OCI-LY1 (cell line): ENCODE measurements at regions not wholly inside any gene's neighbourhood (a gene's known extent, or its start where the extent isn't known, plus 50 kb on each side); places are given as distances from the start of the nearest gene placed in this dataset.

Experiments
- H2AFZ ChIP-seq: fragments of 200-600 bp; sonication (generic), shearing (Covaris generic); 2 replicates; pipeline ENCODE4 v1.6.0; 2014; ENCODE audit warnings: antibody characterized with exemption, mild to moderate bottlenecking, low read length
- H3F3A ChIP-seq: fragments of 200-600 bp; sonication (generic), shearing (Covaris generic); 2 replicates; pipeline ENCODE4 v1.6.0; 2014; ENCODE audit warnings: mild to moderate bottlenecking, antibody characterized with exemption, low read length, moderate library complexity; ENCODE audit not compliant: insufficient read depth
- H3K27ac ChIP-seq: fragments of 200-600 bp; sonication (generic); 2 replicates; pipeline ENCODE4 v1.5.1; 2014; ENCODE audit warnings: low read length, mixed run types, mild to moderate bottlenecking, low read depth; ENCODE audit not compliant: poor library complexity, severe bottlenecking
- H3K27me3 ChIP-seq: fragments of 200-600 bp; sonication (generic); 2 replicates; pipeline ENCODE4 v1.6.0; 2014; ENCODE audit warnings: antibody characterized with exemption, mild to moderate bottlenecking, low read length, moderate library complexity; ENCODE audit not compliant: insufficient read depth
- H3K36me3 ChIP-seq: fragments of 200-600 bp; sonication (generic); 2 replicates; pipeline ENCODE4 v1.6.1; 2014; ENCODE audit warnings: mild to moderate bottlenecking, antibody characterized with exemption, low read length, moderate library complexity, mixed read lengths; ENCODE audit not compliant: insufficient read depth
- H3K4me1 ChIP-seq: fragments of 200-600 bp; sonication (generic); 2 replicates; pipeline ENCODE4 v1.5.1; 2014; ENCODE audit warnings: mild to moderate bottlenecking, low read length, moderate library complexity; ENCODE audit not compliant: insufficient read depth, severe bottlenecking
- H3K4me2 ChIP-seq: fragments of 200-600 bp; sonication (generic), shearing (Covaris generic); 2 replicates; pipeline ENCODE4 v1.6.1; 2014; ENCODE audit warnings: low read length
- H3K4me3 ChIP-seq: fragments of 200-600 bp; sonication (generic); 2 replicates; pipeline ENCODE4 v1.5.1; 2014; ENCODE audit warnings: low read length, low read depth, mild to moderate bottlenecking, mixed read lengths; ENCODE audit not compliant: poor library complexity, severe bottlenecking
- H3K79me2 ChIP-seq: fragments of 200-600 bp; shearing (Covaris generic); 2 replicates; pipeline ENCODE4 v1.6.1; 2016; ENCODE audit warnings: mixed run types, low read length, mixed read lengths; ENCODE audit not compliant: insufficient read depth
- H3K9ac ChIP-seq: fragments of 200-600 bp; sonication (generic), shearing (Covaris generic); 2 replicates; pipeline ENCODE4 v1.6.1; 2014; ENCODE audit warnings: mild to moderate bottlenecking, low read length, mixed read lengths
- H3K9me2 ChIP-seq: fragments of 200-600 bp; sonication (generic), shearing (Covaris generic); 2 replicates; pipeline ENCODE4 v1.6.1; 2014; ENCODE audit warnings: low read depth, mild to moderate bottlenecking, low read length, mixed read lengths
- H3K9me3 ChIP-seq: fragments of 200-600 bp; shearing (Covaris generic); 2 replicates; pipeline ENCODE4 v1.6.1; 2014; ENCODE audit warnings: low read length, mixed read lengths
- H4K20me1 ChIP-seq: fragments of 200-600 bp; sonication (generic), shearing (Covaris generic); 2 replicates; pipeline ENCODE4 v1.6.0; 2016; ENCODE audit warnings: mild to moderate bottlenecking, low read length; ENCODE audit not compliant: insufficient read depth
- EZH2 ChIP-seq: fragments of 200-600 bp; sonication (generic), shearing (Covaris generic); IDR thresholded peaks from 2 replicates; pipeline ENCODE4 v1.8.0; 2017; ENCODE audit warnings: borderline replicate concordance, mixed run types, mild to moderate bottlenecking, antibody characterized with exemption, low read length, moderate library complexity, mixed read lengths
- TF ChIP-seq, protein P1 (sequence below): fragments of 200-600 bp; sonication (generic), shearing (Covaris generic); IDR thresholded peaks from 2 replicates; pipeline ENCODE4 v1.5.1; 2017; ENCODE audit warnings: mild to moderate bottlenecking, antibody characterized with exemption, low read length, moderate library complexity, mixed read lengths

DNA sequence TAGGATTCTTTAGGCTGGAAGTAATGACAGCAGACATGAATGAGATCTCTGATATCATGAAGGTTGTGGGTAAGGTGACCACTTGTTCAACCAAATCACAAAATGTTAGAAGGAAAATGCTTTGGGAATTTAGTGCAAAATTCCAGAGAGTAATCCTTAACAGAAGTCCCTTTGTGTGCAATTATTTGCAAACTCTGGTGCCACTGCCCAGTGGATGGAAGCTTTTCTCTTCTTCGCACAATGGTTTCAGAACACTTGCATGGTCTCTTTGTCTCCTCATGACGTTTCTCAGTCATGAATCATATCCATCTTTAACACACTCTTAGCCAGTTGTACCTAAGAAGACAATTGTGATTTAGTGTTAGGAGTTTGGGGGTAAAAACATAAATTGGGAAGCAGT lies 570.4 kb upstream of the ANKRD30A start:
- H2AFZ ChIP-seq = no peak overlapping the region
- H3K9me3 ChIP-seq = no peaks in the 10 kb centered on the region
- H3K4me2 ChIP-seq = no peak overlapping the region
- H3K4me3 ChIP-seq = no peak overlapping the region
- H3K9ac ChIP-seq = no peak overlapping the region
- no peaks in the 10 kb centered on the region for H3K36me3 ChIP-seq
- H3K4me1 ChIP-seq = no peaks in the 10 kb centered on the region
- no peak overlapping the region for H3K27ac ChIP-seq
- TF ChIP-seq, protein P1, sequence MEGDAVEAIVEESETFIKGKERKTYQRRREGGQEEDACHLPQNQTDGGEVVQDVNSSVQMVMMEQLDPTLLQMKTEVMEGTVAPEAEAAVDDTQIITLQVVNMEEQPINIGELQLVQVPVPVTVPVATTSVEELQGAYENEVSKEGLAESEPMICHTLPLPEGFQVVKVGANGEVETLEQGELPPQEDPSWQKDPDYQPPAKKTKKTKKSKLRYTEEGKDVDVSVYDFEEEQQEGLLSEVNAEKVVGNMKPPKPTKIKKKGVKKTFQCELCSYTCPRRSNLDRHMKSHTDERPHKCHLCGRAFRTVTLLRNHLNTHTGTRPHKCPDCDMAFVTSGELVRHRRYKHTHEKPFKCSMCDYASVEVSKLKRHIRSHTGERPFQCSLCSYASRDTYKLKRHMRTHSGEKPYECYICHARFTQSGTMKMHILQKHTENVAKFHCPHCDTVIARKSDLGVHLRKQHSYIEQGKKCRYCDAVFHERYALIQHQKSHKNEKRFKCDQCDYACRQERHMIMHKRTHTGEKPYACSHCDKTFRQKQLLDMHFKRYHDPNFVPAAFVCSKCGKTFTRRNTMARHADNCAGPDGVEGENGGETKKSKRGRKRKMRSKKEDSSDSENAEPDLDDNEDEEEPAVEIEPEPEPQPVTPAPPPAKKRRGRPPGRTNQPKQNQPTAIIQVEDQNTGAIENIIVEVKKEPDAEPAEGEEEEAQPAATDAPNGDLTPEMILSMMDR = no peak
- TF ChIP-seq EZH2 = no peak
- no peaks in the 10 kb centered on the region for H3K27me3 ChIP-seq
- H3K9me2 ChIP-seq = no peaks in the 10 kb centered on the region
- H4K20me1 ChIP-seq = no peaks in the 10 kb centered on the region
- H3F3A ChIP-seq = no peaks in the 10 kb centered on the region
- H3K79me2 ChIP-seq = no peaks in the 10 kb centered on the region

DNA sequence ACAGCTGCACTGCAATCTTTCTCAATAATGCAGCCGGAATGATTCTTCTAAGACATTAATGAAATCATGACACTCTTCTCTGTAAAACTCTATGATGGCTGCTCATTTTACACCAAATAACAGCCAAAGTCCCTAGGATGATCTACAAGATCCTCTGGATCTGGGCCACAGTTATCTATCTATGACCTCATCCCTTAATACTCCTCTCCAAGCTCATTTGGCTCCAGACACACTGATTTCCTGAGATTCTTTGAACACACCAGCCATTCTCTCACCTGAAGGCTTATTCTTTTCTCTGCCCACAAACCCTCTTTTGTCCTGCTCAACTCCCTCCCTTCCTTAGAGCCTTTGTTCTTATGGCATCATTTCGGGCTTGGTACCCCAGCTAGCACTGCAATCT lies 577.4 kb upstream of the ANKRD30A start:
- H3K9ac ChIP-seq = no peak overlapping the region
- no peaks in the 10 kb centered on the region for H4K20me1 ChIP-seq
- no peaks in the 10 kb centered on the region for H3K9me3 ChIP-seq
- no peak overlapping the region for H2AFZ ChIP-seq
- no peaks in the 10 kb centered on the region for H3K79me2 ChIP-seq
- TF ChIP-seq EZH2 = no peak
- TF ChIP-seq, protein P1 = no peak
- H3K27me3 ChIP-seq = no peaks in the 10 kb centered on the region
- no peak overlapping the region for H3K4me2 ChIP-seq
- no peaks in the 10 kb centered on the region for H3F3A ChIP-seq
- no peaks in the 10 kb centered on the region for H3K4me1 ChIP-seq
- no peaks in the 10 kb centered on the region for H3K36me3 ChIP-seq
- H3K27ac ChIP-seq = no peak overlapping the region
- no peak overlapping the region for H3K4me3 ChIP-seq
- no peaks in the 10 kb centered on the region for H3K9me2 ChIP-seq

DNA sequence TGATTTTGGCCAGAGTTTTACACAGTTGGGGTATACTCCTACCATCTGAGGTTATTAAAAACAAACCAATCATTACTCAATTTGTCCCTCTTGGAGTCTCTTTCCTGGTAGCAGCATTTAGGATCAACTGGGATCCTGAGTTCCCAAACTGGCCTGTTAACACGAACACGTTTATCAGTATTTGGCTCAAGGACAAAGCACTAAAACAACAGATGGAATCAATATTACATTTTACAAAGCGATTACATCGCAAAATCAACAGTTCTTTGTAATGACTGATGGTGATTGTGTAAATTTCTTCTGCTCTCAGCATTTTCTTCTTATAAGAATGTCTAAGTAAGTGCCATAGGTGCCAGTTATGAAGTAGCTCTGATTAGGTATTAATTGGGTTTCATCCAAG lies 582.9 kb upstream of the ANKRD30A start:
- H4K20me1 ChIP-seq = no peaks in the 10 kb centered on the region
- no peaks in the 10 kb centered on the region for H3K9me3 ChIP-seq
- H2AFZ ChIP-seq = no peak overlapping the region
- no peak overlapping the region for H3K4me2 ChIP-seq
- TF ChIP-seq EZH2 = no peak
- TF ChIP-seq, protein P1 = no peak
- no peaks in the 10 kb centered on the region for H3K4me1 ChIP-seq
- no peak overlapping the region for H3K27ac ChIP-seq
- H3F3A ChIP-seq = no peaks in the 10 kb centered on the region
- no peak overlapping the region for H3K9ac ChIP-seq
- no peaks in the 10 kb centered on the region for H3K27me3 ChIP-seq
- H3K9me2 ChIP-seq = no peaks in the 10 kb centered on the region
- no peak overlapping the region for H3K4me3 ChIP-seq
- H3K36me3 ChIP-seq = no peaks in the 10 kb centered on the region
- no peaks in the 10 kb centered on the region for H3K79me2 ChIP-seq
